H9 (cell line): ENCODE measurements at regions not wholly inside any gene's neighbourhood (a gene's known extent, or its start where the extent isn't known, plus 50 kb on each side); places are given as distances from the start of the nearest gene placed in this dataset.

Source experiments
- DNase-seq: peaks from one replicate; pipeline ENCODE4 v3.0.0-alpha.2; 2017
- H2AFZ ChIP-seq: one replicate; pipeline ENCODE4 v1.6.1; 2013; ENCODE audit warnings: mild to moderate bottlenecking, low read length, control low read depth, moderate library complexity
- H2AK5ac ChIP-seq: 2 replicates; pipeline ENCODE4 v1.6.1; 2013; ENCODE audit warnings: low read length, control low read depth, mixed read lengths; ENCODE audit not compliant: insufficient read length
- H2BK120ac ChIP-seq: one replicate; pipeline ENCODE4 v1.6.1; 2013; ENCODE audit warnings: low read depth, mild to moderate bottlenecking, low read length, control low read depth, inconsistent platforms; ENCODE audit not compliant: poor library complexity, severe bottlenecking
- H2BK12ac ChIP-seq: 2 replicates; pipeline ENCODE4 v1.6.1; 2013; ENCODE audit warnings: low read length, control low read depth, mixed read lengths, low read depth; ENCODE audit not compliant: insufficient read length
- H2BK15ac ChIP-seq: 2 replicates; pipeline ENCODE4 v1.6.1; 2013; ENCODE audit warnings: low read depth, low read length, control low read depth
- H2BK20ac ChIP-seq: one replicate; pipeline ENCODE4 v1.6.1; 2013; ENCODE audit warnings: low read depth, mild to moderate bottlenecking, low read length, control low read depth, inconsistent platforms; ENCODE audit not compliant: poor library complexity, severe bottlenecking
- H2BK5ac ChIP-seq: 2 replicates; pipeline ENCODE4 v1.6.1; 2013; ENCODE audit warnings: low read length, control low read depth, mixed read lengths; ENCODE audit not compliant: insufficient read length
- H3K14ac ChIP-seq: 2 replicates; pipeline ENCODE4 v1.6.1; 2013; ENCODE audit warnings: low read length, control low read depth; ENCODE audit not compliant: insufficient read depth
- H3K18ac ChIP-seq: 2 replicates; pipeline ENCODE4 v1.6.1; 2013; ENCODE audit warnings: low read depth, mild to moderate bottlenecking, mixed read lengths, low read length, control low read depth; ENCODE audit not compliant: insufficient read length
- H3K23ac ChIP-seq: 2 replicates; pipeline ENCODE4 v1.6.1; 2013; ENCODE audit warnings: low read length, control low read depth, mixed read lengths, low read depth; ENCODE audit not compliant: insufficient read length
- H3K23me2 ChIP-seq: 2 replicates; pipeline ENCODE4 v1.6.1; 2013; ENCODE audit warnings: low read depth, mild to moderate bottlenecking, mixed read lengths, low read length, control low read depth; ENCODE audit not compliant: insufficient read length, poor library complexity, severe bottlenecking
- H3K27ac ChIP-seq: 2 replicates; pipeline ENCODE4 v1.5.1; 2013; ENCODE audit warnings: low read length, control low read depth, mixed read lengths, low read depth; ENCODE audit not compliant: insufficient read length
- H3K27me3 ChIP-seq: 2 replicates; pipeline ENCODE4 v1.6.1; 2013; ENCODE audit warnings: low read length, control low read depth, inconsistent platforms; ENCODE audit not compliant: insufficient read depth
- H3K4ac ChIP-seq: 2 replicates; pipeline ENCODE4 v1.6.1; 2013; ENCODE audit warnings: low read depth, mild to moderate bottlenecking, control low read depth, inconsistent platforms, low read length, moderate library complexity
- H3K4me1 ChIP-seq: 2 replicates; pipeline ENCODE4 v1.6.1; 2013; ENCODE audit warnings: low read length, control low read depth, inconsistent platforms; ENCODE audit not compliant: insufficient read depth
- H3K4me2 ChIP-seq: 2 replicates; pipeline ENCODE4 v1.6.1; 2013; ENCODE audit warnings: low read length, control low read depth, mixed read lengths; ENCODE audit not compliant: insufficient read length, insufficient read depth
- H3K56ac ChIP-seq: 2 replicates; pipeline ENCODE4 v1.6.1; 2013; ENCODE audit warnings: low read depth, mild to moderate bottlenecking, mixed read lengths, low read length, control low read depth; ENCODE audit not compliant: insufficient read length
- H3K79me1 ChIP-seq: 2 replicates; pipeline ENCODE4 v1.6.1; 2013; ENCODE audit warnings: low read depth, mild to moderate bottlenecking, moderate library complexity, low read length, control low read depth, inconsistent platforms; ENCODE audit not compliant: insufficient read depth, poor library complexity, severe bottlenecking
- H3K79me2 ChIP-seq: 2 replicates; pipeline ENCODE4 v1.6.1; 2013; ENCODE audit warnings: low read length, control low read depth, inconsistent platforms; ENCODE audit not compliant: insufficient read depth
- H3K9ac ChIP-seq: 2 replicates; pipeline ENCODE4 v1.6.1; 2013; ENCODE audit warnings: low read length, control low read depth, mixed read lengths; ENCODE audit not compliant: insufficient read length; ENCODE audit errors: extremely low read depth
- H3K9me3 ChIP-seq: one replicate; pipeline ENCODE4 v1.6.1; 2013; ENCODE audit warnings: low read depth, low read length, inconsistent platforms; ENCODE audit not compliant: control insufficient read depth
- H3T11ph ChIP-seq: one replicate; pipeline ENCODE4 v1.6.1; 2013; ENCODE audit warnings: mild to moderate bottlenecking, low read length, control low read depth, inconsistent platforms
- H4K20me1 ChIP-seq: one replicate; pipeline ENCODE4 v1.6.1; 2013; ENCODE audit not compliant: control insufficient read depth, insufficient read length, insufficient read depth
- H4K5ac ChIP-seq: 2 replicates; pipeline ENCODE4 v1.6.1; 2013; ENCODE audit warnings: low read depth, mild to moderate bottlenecking, mixed read lengths, low read length, control low read depth; ENCODE audit not compliant: insufficient read length
- H4K8ac ChIP-seq: replicated peaks from 2 replicates; pipeline ENCODE4 v1.6.1; 2013; ENCODE audit warnings: low read length, control low read depth, mixed read lengths, low read depth; ENCODE audit not compliant: insufficient read length
- H4K91ac ChIP-seq: 2 replicates; pipeline ENCODE4 v1.6.1; 2013; ENCODE audit warnings: low read depth, mild to moderate bottlenecking, moderate library complexity, mixed read lengths, low read length, control low read depth; ENCODE audit not compliant: insufficient read length
- H3K27ac Mint-ChIP-seq, 3 experiments: 2 replicates in 2 of 3; 3 replicates in 1 of 3; pipeline ENCODE4 v1.8.0; 2020 to 2021; ENCODE audit warnings: mixed read lengths in 3 of 3, mild to moderate bottlenecking in 1 of 3, moderate library complexity in 1 of 3
- H3K27me3 Mint-ChIP-seq: 2 replicates; pipeline ENCODE4 v1.8.0; 2021; ENCODE audit warnings: low read depth, mild to moderate bottlenecking, moderate library complexity, mixed read lengths
- H3K36me3 Mint-ChIP-seq, 3 experiments: 2 replicates in 2 of 3; 3 replicates in 1 of 3; pipeline ENCODE4 v1.8.0; 2020 to 2021; ENCODE audit warnings: low read depth in 3 of 3, mixed read lengths in 3 of 3; ENCODE audit not compliant: insufficient read depth in 1 of 3
- H3K4me1 Mint-ChIP-seq, 2 experiments: 2 replicates each; pipeline ENCODE4 v1.8.0; 2020; ENCODE audit warnings: mixed read lengths in 2 of 2
- H3K4me3 Mint-ChIP-seq, 2 experiments: 2 replicates in 1 of 2; 3 replicates in 1 of 2; pipeline ENCODE4 v1.8.0; 2020 to 2021; ENCODE audit warnings: mild to moderate bottlenecking in 2 of 2, mixed read lengths in 2 of 2, moderate library complexity in 1 of 2
- H3K9me3 Mint-ChIP-seq, 2 experiments: 2 replicates in 1 of 2; 3 replicates in 1 of 2; pipeline ENCODE4 v1.8.0; 2020; ENCODE audit warnings: mild to moderate bottlenecking in 2 of 2, mixed read lengths in 2 of 2, moderate library complexity in 1 of 2
- WGBS: extraction: QIAGEN DNeasy Blood & Tissue Kit; methylation state at CpG from one replicate; pipeline ENCODE4 v1.1.7; 2013; ENCODE audit warnings: missing lambda C conversion rate, low lambda C conversion rate, mixed read lengths; ENCODE audit not compliant: insufficient read length; ENCODE audit errors: extremely low coverage; 5-methylcytosine and 5-hydroxymethylcytosine counted together
- TF ChIP-seq, protein P1 (sequence below): fragments of 200-600 bp; sonication (generic); conservative IDR thresholded peaks from 3 replicates; pipeline ENCODE4 v1.8.0; 2021; ENCODE audit warnings: antibody characterized with exemption, mild to moderate bottlenecking

GRCh38 chrX:125202591-125203248 lies 117.0 kb upstream of the TEX13C start:
- no peaks in the 10 kb centered on the region for H4K20me1 ChIP-seq
- H4K5ac ChIP-seq = no peak overlapping the region
- H2BK15ac ChIP-seq = no peak overlapping the region
- no peak overlapping the region for H2BK5ac ChIP-seq
- Mint-ChIP-seq H3K4me1 (peaks cover 29 to 37% of the 10 kb centered on the region in 2 experiments), H3K36me3 (no peaks in the 10 kb centered on the region; a peak in 1 of 7 replicates), H3K27me3 (peaks cover 36% of the 10 kb centered on the region), H3K9me3 (peaks cover 0 to 21% of the 10 kb centered on the region in 2 experiments; a peak in 4 of 5 replicates), H3K27ac (no peak overlapping the region), H3K4me3 (peak overlapping the region; percentile 80 to 88)
- H3T11ph ChIP-seq = no peak overlapping the region
- H4K91ac ChIP-seq = no peak overlapping the region
- no peak overlapping the region for H2BK20ac ChIP-seq
- no peaks in the 10 kb centered on the region for H3K79me2 ChIP-seq
- H3K56ac ChIP-seq = no peak overlapping the region
- H3K27ac ChIP-seq = no peak overlapping the region
- H2BK120ac ChIP-seq = no peak overlapping the region
- peaks cover 12% of the 10 kb centered on the region; the same call in 1 of the 2 replicates for H3K27me3 ChIP-seq
- no peak overlapping the region for H2AK5ac ChIP-seq
- H3K23ac ChIP-seq = no peak overlapping the region
- H3K9ac ChIP-seq = no peak overlapping the region
- no peaks in the 10 kb centered on the region; the same call in 1 of the 2 replicates for H3K4me1 ChIP-seq
- no peak overlapping the region for H4K8ac ChIP-seq
- peak overlapping the region; percentile 81 for H3K4me2 ChIP-seq
- peaks cover 23% of the 10 kb centered on the region for H3K23me2 ChIP-seq
- H2BK12ac ChIP-seq = no peak overlapping the region
- H2AFZ ChIP-seq = no peak overlapping the region
- DNase-seq = peak; percentile 25
- H3K4ac ChIP-seq = no peak overlapping the region
- no peaks in the 10 kb centered on the region for H3K9me3 ChIP-seq
- no peaks in the 10 kb centered on the region for H3K79me1 ChIP-seq
- TF ChIP-seq, protein P1, sequence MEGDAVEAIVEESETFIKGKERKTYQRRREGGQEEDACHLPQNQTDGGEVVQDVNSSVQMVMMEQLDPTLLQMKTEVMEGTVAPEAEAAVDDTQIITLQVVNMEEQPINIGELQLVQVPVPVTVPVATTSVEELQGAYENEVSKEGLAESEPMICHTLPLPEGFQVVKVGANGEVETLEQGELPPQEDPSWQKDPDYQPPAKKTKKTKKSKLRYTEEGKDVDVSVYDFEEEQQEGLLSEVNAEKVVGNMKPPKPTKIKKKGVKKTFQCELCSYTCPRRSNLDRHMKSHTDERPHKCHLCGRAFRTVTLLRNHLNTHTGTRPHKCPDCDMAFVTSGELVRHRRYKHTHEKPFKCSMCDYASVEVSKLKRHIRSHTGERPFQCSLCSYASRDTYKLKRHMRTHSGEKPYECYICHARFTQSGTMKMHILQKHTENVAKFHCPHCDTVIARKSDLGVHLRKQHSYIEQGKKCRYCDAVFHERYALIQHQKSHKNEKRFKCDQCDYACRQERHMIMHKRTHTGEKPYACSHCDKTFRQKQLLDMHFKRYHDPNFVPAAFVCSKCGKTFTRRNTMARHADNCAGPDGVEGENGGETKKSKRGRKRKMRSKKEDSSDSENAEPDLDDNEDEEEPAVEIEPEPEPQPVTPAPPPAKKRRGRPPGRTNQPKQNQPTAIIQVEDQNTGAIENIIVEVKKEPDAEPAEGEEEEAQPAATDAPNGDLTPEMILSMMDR = no peak
- WGBS = no CpG with 5 or more reads among the region's 33 CpGs
- H3K18ac ChIP-seq = no peak overlapping the region
- H3K14ac ChIP-seq = no peak overlapping the region
